Brain pericyte (primary cell): ENCODE measurements at regions not wholly inside any gene's neighbourhood (a gene's known extent, or its start where the extent isn't known, plus 50 kb on each side); places are given as distances from the start of the nearest gene placed in this dataset.
"Not testable (repeated sequence)": the region's sequence is repeated elsewhere in the genome, so short reads cannot be mapped to it uniquely, and the experiment has no call there.

Experiments used
- DNase-seq: peaks from one replicate; pipeline ENCODE4 v3.0.0-alpha.2; 2012; ENCODE audit warnings: low read depth, low spot score

- not testable (repeated sequence) for DNase-seq
Measured at GRCh38 chr4:3595627-3596291, 63.5 kb upstream of the LRPAP1 start.

DNA sequence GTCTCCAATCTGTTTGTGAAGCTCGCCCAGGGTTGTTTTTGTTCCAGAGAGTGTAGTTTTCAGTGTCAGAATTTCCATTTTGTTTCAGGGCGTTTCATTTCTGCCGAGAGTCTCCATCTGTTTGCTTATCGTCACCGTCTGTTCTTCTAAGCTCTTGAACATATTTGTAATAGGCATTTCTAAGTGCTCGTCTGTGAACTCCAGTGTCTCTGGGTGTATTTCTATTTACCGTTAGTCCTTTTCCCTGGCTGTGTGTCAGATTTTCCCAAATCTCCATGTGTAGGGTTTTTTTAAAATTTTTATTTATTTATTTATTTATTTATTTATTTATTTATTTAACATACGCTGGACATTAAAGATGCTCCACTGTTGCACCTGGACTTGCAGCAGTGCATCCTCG lies 62.5 kb upstream of the LRPAP1 start:
- not testable (repeated sequence) for DNase-seq

GRCh38 chr4:3589946-3590924 lies 58.0 kb upstream of the LRPAP1 start:
- DNase-seq: not testable (repeated sequence)

GRCh38 chr4:3589379-3589778 lies 57.2 kb upstream of the LRPAP1 start:
- not testable (repeated sequence) for DNase-seq

DNA sequence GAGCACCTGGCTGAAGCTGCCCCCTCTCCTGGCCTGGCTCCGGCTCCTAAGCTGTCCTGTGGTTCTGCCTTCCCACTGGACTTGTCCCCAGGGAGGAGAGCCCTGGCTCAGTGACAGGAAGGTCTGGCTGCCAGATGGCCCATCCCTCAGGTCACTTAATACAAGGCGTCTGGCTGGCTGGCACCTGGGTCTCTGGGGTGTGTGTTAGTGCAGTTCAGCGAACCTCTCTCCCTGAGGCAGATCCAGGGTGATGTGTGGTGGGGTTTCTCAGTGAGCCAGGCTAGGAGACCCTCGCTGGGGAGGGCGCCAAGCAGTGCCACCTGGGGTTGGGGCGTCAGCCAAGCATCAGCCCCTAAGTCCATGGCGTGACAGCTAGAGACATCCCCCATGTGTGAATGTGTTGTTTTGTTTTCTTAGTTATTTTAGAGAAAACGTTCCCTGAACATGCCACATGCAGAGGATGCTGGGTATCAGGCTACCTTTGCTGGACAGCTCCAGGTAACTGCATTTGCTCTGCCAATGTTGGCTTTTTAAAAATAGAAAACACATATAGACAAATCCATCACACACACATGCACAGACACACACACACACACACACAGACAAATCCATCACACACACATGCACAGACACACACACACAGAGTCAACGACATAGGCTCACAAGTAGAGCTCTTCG lies 56.4 kb upstream of the LRPAP1 start:
- DNase-seq: not testable (repeated sequence)

DNA sequence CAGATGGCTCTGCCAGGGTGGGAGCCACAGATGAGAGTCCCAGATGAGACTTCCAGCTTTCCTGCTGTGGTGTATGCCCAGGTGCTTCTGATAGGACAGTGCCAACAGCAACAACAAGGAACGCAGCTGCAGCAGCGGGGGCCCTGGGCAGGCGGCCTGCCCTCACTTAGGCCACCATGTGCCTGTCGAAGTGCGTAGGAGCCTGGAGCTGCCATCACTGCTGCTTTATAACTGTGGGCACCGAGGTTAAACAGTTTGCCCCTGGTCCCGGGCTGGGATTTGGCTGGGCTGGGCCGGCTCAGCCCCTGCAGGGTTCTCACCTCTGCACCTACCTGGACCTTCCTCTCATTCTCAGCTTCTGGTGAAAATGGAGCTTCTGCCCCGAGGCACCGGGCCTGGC lies 54.4 kb upstream of the LRPAP1 start:
- not testable (repeated sequence) for DNase-seq

DNA sequence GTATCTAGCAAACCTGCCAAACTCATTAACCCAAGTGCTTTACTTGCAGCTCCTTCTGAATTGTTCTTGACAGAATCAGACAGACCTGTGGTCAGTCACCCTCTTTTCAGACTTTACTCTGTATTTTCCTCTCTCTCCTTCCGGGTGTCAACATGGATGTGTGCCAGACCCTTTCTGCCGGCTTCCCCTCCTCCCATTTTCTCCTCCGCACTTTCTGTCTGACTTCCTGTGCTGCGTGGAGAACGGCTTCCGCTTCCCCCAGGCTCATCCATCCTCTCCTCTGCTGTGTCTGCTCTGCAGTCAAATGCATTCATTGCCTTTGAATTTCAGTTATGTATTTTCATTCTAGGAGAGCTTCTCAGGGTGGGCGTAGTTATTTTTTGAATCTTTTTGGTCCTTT lies 53.3 kb upstream of the LRPAP1 start:
- DNase-seq: not testable (repeated sequence)

GRCh38 chr4:3582091-3582475 lies 49.9 kb upstream of the LRPAP1 start:
- DNase-seq: no peak
